T-cell (primary cell): ENCODE measurements at regions not wholly inside any gene's neighbourhood (a gene's known extent, or its start where the extent isn't known, plus 50 kb on each side); places are given as distances from the start of the nearest gene placed in this dataset.

Experiments used
- ATAC-seq, 4 experiments: fragments of 200-7000 bp in 3 of 4; fragments of 150-1000 bp in 1 of 4; cut with Tn5 transposase; replicated peaks in 1 of 4; 1 replicate in 3 of 4; 2 replicates in 1 of 4; pipeline ENCODE4 v1.10.0; 2021; ENCODE audit warnings: moderate library complexity in 3 of 4, mild to moderate bottlenecking in 2 of 4, moderate number of reproducible peaks in 1 of 4
- CTCF ChIA-PET, 2 donors: fragments of 300-600 bp; sonication (Branson Sonifier 250); formaldehyde crosslinking; loops; one replicate each; lab custom pipeline; 2022; ENCODE audit warnings: antibody characterized with exemption in 2 of 2; lab: Charles Lee
- POLR2A ChIA-PET, 2 donors: fragments of 300-600 bp; sonication (Branson Sonifier 250); formaldehyde crosslinking; loops; one replicate each; lab custom pipeline; 2022; ENCODE audit warnings: antibody characterized with exemption in 2 of 2; lab: Charles Lee
- DNase-seq, 35 experiments: peaks; one replicate each; pipeline versions ENCODE4 v3.0.0 to v3.0.0-alpha.2; 2013 to 2023
- H3K27ac ChIP-seq: one replicate; pipeline ENCODE4 v1.5.1; 2013; ENCODE audit warnings: low read length
- H3K27me3 ChIP-seq, 2 experiments: replicated peaks in 1 of 2; 1 replicate in 1 of 2; 2 replicates in 1 of 2; pipeline versions ENCODE4 v1.6.1 to v1.7.0; 2013; ENCODE audit warnings: low read length in 1 of 2, mixed read lengths in 1 of 2; ENCODE audit not compliant: control insufficient read depth in 2 of 2, insufficient read depth in 2 of 2; ENCODE audit errors: extremely low read depth in 1 of 2
- H3K36me3 ChIP-seq, 2 donors: 1 replicate in 1 of 2; 2 replicates in 1 of 2; pipeline versions ENCODE4 v1.6.1 to v1.7.0; 2013; ENCODE audit warnings: low read length in 1 of 2; ENCODE audit not compliant: control insufficient read depth in 2 of 2, insufficient read depth in 1 of 2; ENCODE audit errors: extremely low read depth in 1 of 2
- H3K4me1 ChIP-seq, 2 experiments: 1 replicate in 1 of 2; 2 replicates in 1 of 2; pipeline versions ENCODE4 v1.6.1 to v1.7.0; 2013; ENCODE audit warnings: low read length in 2 of 2, mixed read lengths in 1 of 2; ENCODE audit not compliant: insufficient read depth in 2 of 2, control insufficient read depth in 1 of 2; ENCODE audit errors: extremely low read depth in 1 of 2
- H3K4me3 ChIP-seq, 2 donors: 1 replicate in 1 of 2; 2 replicates in 1 of 2; pipeline versions ENCODE4 v1.5.1 to v1.7.0; 2013; ENCODE audit warnings: mild to moderate bottlenecking in 2 of 2, low read length in 1 of 2, moderate library complexity in 1 of 2; ENCODE audit not compliant: control insufficient read depth in 1 of 2; ENCODE audit errors: extremely low read depth in 1 of 2
- H3K9me3 ChIP-seq: 2 replicates; pipeline ENCODE4 v1.7.0; 2013
- H3K27ac Mint-ChIP-seq, 2 donors: one replicate each; pipeline ENCODE4 v1.8.0; 2020 to 2021; ENCODE audit warnings: mild to moderate bottlenecking in 2 of 2, mixed read lengths in 2 of 2
- H3K27me3 Mint-ChIP-seq, 2 donors: one replicate each; pipeline ENCODE4 v1.8.0; 2021 to 2022; ENCODE audit warnings: mixed read lengths in 2 of 2
- H3K36me3 Mint-ChIP-seq: one replicate; pipeline ENCODE4 v1.8.0; 2021; ENCODE audit warnings: mixed read lengths
- H3K4me1 Mint-ChIP-seq, 3 donors: one replicate each; pipeline ENCODE4 v1.8.0; 2020 to 2022; ENCODE audit warnings: mixed read lengths in 3 of 3, mild to moderate bottlenecking in 1 of 3
- H3K4me3 Mint-ChIP-seq, 3 donors: one replicate each; pipeline ENCODE4 v1.8.0; 2020 to 2022; ENCODE audit warnings: mild to moderate bottlenecking in 3 of 3, mixed read lengths in 3 of 3, moderate library complexity in 3 of 3
- H3K9me3 Mint-ChIP-seq, 3 donors: one replicate each; pipeline ENCODE4 v1.8.0; 2020 to 2022; ENCODE audit warnings: mixed read lengths in 3 of 3
- WGBS: methylation state at CpG from one replicate; pipeline ENCODE4 v1.1.5; 2013; ENCODE audit warnings: missing lambda C conversion rate; ENCODE audit not compliant: insufficient coverage; 5-methylcytosine and 5-hydroxymethylcytosine counted together

DNA sequence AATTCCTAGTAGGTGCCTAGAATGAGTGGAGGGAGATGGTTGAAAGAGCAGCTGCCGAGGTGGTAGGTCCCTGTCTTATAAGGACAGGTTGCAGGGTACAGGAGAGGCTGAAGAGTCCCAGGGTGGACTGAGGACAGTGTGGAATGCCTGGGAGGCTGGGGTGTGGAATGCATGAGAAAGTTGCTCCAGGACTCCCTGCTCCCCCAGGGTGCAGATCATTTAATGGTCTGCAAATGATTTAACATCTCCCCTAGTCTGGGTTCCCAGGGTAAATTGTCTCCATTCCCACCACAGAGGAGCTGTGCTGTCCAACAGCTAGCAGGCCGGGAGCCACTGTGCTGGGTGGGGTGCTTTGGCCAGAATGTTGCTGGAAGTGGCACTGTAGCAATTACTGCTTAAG lies 76.0 kb downstream of the CD83 start:
- ATAC-seq (no peak), DNase-seq (no peak)
- peaks cover 0 to 4% of the 10 kb centered on the region in 2 experiments for H3K27me3 ChIP-seq
- Mint-ChIP-seq H3K9me3 (no peaks in the 10 kb centered on the region), H3K4me3 (no peak overlapping the region), H3K27ac (no peak overlapping the region), H3K27me3 (peaks cover 10 to 11% of the 10 kb centered on the region in 2 donors), H3K4me1 (no peaks in the 10 kb centered on the region), H3K36me3 (no peaks in the 10 kb centered on the region)
- ChIA-PET POLR2A (no interaction called here), CTCF (interaction anchor here in 1 of 2 donors (1.1 kb wide), 1 partner anchor 18 kb away, joined by 3 read pairs; no protein-coding TSS in a partner anchor)
- no peaks in the 10 kb centered on the region for H3K4me1 ChIP-seq
- 82% methylated on average over 1 of the region's 2 CpGs for WGBS
- no peaks in the 10 kb centered on the region for H3K9me3 ChIP-seq
- no peak overlapping the region for H3K27ac ChIP-seq
- no peaks in the 10 kb centered on the region for H3K36me3 ChIP-seq
- no peak overlapping the region for H3K4me3 ChIP-seq

DNA sequence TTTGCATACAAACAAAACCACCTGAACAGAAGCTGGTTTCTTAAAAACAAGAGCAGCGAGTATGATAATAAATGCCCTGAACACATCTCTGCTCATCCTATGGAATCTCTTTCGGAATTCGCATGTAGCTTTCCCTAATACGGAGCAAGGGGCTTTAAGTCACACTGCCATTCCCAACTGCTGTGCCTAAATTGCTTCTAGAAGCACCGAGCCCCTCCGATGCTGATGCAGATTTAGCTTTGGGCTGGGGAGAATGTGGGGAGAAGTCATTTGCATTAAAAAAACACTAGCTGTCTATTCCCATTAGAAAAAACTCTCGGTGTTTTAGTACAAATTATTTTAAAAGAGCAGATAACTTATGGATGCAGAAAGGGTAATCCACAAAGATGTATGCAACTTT lies 76.9 kb downstream of the CD83 start:
- Mint-ChIP-seq H3K27me3 (peaks cover 10 to 11% of the 10 kb centered on the region in 2 donors), H3K4me3 (no peak overlapping the region), H3K4me1 (no peaks in the 10 kb centered on the region), H3K9me3 (no peaks in the 10 kb centered on the region), H3K36me3 (no peaks in the 10 kb centered on the region), H3K27ac (no peak overlapping the region)
- ATAC-seq (no peak), DNase-seq (no peak)
- Histone ChIP-seq H3K4me3 (no peak overlapping the region), H3K27me3 (peaks cover 0 to 4% of the 10 kb centered on the region in 2 experiments), H3K36me3 (no peaks in the 10 kb centered on the region), H3K9me3 (no peaks in the 10 kb centered on the region), H3K4me1 (no peaks in the 10 kb centered on the region), H3K27ac (no peak overlapping the region)
- 93% methylated on average over 4 of the region's 7 CpGs for WGBS
- CTCF ChIA-PET = interaction anchor here in 1 of 2 donors (1.1 kb wide), 1 partner anchor 17 kb away, joined by 3 read pairs; no protein-coding TSS in a partner anchor
- POLR2A ChIA-PET = no interaction called here

DNA sequence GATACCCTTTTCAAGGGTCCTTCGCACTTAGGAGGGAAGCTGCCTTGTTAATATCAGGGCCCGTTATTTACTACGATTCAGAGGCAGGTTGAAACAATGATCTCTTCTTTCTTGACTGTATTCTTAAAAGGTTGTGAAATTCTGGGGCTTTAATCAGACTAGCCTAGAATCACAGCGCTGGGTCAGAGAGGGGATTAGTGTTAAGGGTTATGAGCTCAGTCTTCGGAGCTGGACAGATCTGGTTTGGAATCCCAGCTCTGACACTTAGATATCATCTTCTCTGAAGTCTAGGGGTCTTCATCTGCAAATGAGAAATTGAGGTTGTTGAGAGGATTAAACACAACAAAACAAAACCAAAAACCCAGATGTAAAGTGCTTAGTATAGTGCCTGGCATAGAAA lies 77.4 kb downstream of the CD83 start:
- POLR2A ChIA-PET = no interaction called here
- DNase-seq = no peak
- WGBS = no CpG with 5 or more reads among the region's 5 CpGs

DNA sequence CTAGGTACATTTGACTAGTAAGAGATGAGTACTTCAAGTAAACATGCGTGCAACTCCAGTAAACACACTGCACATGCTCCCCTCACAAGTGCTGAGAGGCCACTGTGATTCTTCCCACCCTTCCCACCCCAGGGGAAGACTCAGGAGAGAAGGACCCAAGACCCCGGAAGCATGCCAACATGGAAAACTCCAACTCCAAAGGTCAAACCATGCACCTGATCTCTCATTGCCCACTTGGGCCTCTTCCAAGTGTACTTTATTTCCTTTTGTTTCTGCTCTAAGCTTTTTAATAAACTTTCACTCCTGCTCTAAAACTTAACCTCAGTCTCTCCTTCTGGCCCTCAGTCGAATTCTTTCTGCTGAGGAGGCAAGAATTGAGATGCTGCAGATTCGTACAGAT lies 78.5 kb downstream of the CD83 start:
- WGBS = 100% methylated on average over 1 of the region's 4 CpGs
- H3K9me3 ChIP-seq = no peaks in the 10 kb centered on the region
- ChIA-PET POLR2A (no interaction called here), CTCF (no interaction called here)
- Mint-ChIP-seq H3K4me3 (no peak overlapping the region), H3K4me1 (no peaks in the 10 kb centered on the region), H3K36me3 (no peaks in the 10 kb centered on the region), H3K27ac (no peak overlapping the region), H3K27me3 (peaks cover 6 to 7% of the 10 kb centered on the region in 2 donors), H3K9me3 (peaks cover 0 to 6% (median 6%) of the 10 kb centered on the region in 3 donors)
- H3K4me3 ChIP-seq = no peak overlapping the region
- H3K4me1 ChIP-seq = no peaks in the 10 kb centered on the region
- DNase-seq (no peak), ATAC-seq (no peak)
- H3K36me3 ChIP-seq = no peaks in the 10 kb centered on the region
- H3K27me3 ChIP-seq = peaks cover 0 to 4% of the 10 kb centered on the region in 2 experiments
- no peak overlapping the region for H3K27ac ChIP-seq

More for the DNA sequence above, 77.4 kb downstream of the CD83 start:
- Mint-ChIP-seq H3K4me3 (no peak overlapping the region), H3K36me3 (no peaks in the 10 kb centered on the region), H3K27ac (no peak overlapping the region), H3K27me3 (peaks cover 10 to 11% of the 10 kb centered on the region in 2 donors), H3K9me3 (peaks cover 0 to 2% (median 2%) of the 10 kb centered on the region in 3 donors), H3K4me1 (no peaks in the 10 kb centered on the region)
- H3K4me1 ChIP-seq = no peaks in the 10 kb centered on the region
- CTCF ChIA-PET = no interaction called here
- H3K27ac ChIP-seq = no peak overlapping the region
- no peaks in the 10 kb centered on the region for H3K36me3 ChIP-seq
- peaks cover 0 to 4% of the 10 kb centered on the region in 2 experiments for H3K27me3 ChIP-seq
- ATAC-seq = no peak
- no peak overlapping the region for H3K4me3 ChIP-seq
- H3K9me3 ChIP-seq = no peaks in the 10 kb centered on the region

DNA sequence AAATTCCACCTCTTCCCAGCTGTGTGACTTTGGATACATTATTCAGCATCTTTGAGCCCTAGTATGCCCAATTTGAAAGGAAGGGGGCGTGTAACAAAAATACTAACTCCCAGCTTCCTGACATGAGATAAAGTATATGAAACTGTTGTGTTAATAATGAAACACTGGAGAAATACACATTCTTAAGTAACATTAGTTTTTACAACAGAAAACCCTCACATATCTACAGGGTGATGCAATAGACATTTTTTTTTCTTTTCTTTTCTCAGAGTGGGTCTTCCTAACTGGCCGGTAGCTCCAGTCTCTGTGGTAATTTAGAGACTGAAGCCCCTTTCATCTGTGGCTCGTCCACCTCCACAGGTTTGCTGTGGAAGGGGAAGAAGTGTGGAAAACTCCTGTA lies 79.5 kb downstream of the CD83 start:
- H3K4me1 ChIP-seq = no peaks in the 10 kb centered on the region
- Mint-ChIP-seq H3K4me1 (no peaks in the 10 kb centered on the region), H3K36me3 (no peaks in the 10 kb centered on the region), H3K9me3 (peaks cover 0 to 6% (median 6%) of the 10 kb centered on the region in 3 donors), H3K27me3 (peaks cover 5 to 6% of the 10 kb centered on the region in 2 donors), H3K4me3 (no peak overlapping the region), H3K27ac (no peak overlapping the region)
- H3K27ac ChIP-seq = no peak overlapping the region
- POLR2A ChIA-PET = interaction anchor here (0.6 kb wide), 2 partner anchors 10 to 1432 kb away, joined by 3 to 7 read pairs; no protein-coding TSS in a partner anchor
- ATAC-seq (no peak), DNase-seq (no peak)
- no peaks in the 10 kb centered on the region for H3K9me3 ChIP-seq
- CTCF ChIA-PET = interaction anchor here (0.6 to 0.9 kb wide), 3 partner anchors 302 to 1426 kb away, joined by 3 read pairs; no protein-coding TSS in a partner anchor
- H3K36me3 ChIP-seq = no peaks in the 10 kb centered on the region
- no CpG with 5 or more reads among the region's 3 CpGs for WGBS
- no peak overlapping the region for H3K4me3 ChIP-seq
- H3K27me3 ChIP-seq = peaks cover 0 to 4% of the 10 kb centered on the region in 2 experiments

DNA sequence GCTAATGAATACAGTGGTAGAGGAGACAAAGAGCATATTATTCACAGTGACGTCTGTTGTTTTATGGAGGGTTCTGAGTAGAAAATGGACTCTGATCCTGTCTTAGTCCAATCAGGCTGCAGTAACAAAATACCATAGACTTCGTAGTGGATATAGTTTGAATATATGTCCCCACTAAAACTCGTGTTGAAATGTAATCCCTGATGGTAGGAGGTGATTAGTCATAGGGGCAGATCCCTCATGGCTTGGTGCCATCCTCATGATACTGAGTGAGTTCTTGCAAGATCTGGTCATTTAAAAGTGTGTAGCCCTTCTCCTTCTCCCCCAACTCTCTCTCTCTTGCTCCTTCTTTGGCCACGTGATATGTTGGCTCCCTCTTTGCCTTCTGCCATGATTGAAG lies 82.5 kb downstream of the CD83 start:
- Histone ChIP-seq H3K36me3 (no peaks in the 10 kb centered on the region), H3K4me1 (no peaks in the 10 kb centered on the region), H3K27me3 (peaks cover 0 to 3% of the 10 kb centered on the region in 2 experiments), H3K27ac (no peak overlapping the region), H3K4me3 (no peak overlapping the region), H3K9me3 (no peaks in the 10 kb centered on the region)
- no peak for DNase-seq
- WGBS = 100% methylated on average over 1 of the region's 4 CpGs
- Mint-ChIP-seq H3K9me3 (peaks cover 0 to 6% (median 6%) of the 10 kb centered on the region in 3 donors), H3K36me3 (no peaks in the 10 kb centered on the region), H3K27me3 (no peaks in the 10 kb centered on the region), H3K27ac (no peak overlapping the region), H3K4me1 (no peaks in the 10 kb centered on the region), H3K4me3 (no peak overlapping the region)
- ChIA-PET POLR2A (interaction anchor here in 1 of 2 donors (0.6 kb wide), 1 partner anchor 1943 kb away, joined by 3 read pairs; no protein-coding TSS in a partner anchor), CTCF (no interaction called here)
- no peak for ATAC-seq
